DND-41 (cell line): ENCODE measurements at regions not wholly inside any gene's neighbourhood (a gene's known extent, or its start where the extent isn't known, plus 50 kb on each side); places are given as distances from the start of the nearest gene placed in this dataset.
"Not testable (repeated sequence)": the region's sequence is repeated elsewhere in the genome, so short reads cannot be mapped to it uniquely, and the experiment has no call there.

Experiments used
- ATAC-seq: fragments of 200-7000 bp; cut with Tn5 transposase; 3 replicates; pipeline ENCODE4 v1.9.1; 2021; ENCODE audit warnings: low read depth; ENCODE audit not compliant: insufficient read depth
- DNase-seq: peaks from one replicate; pipeline ENCODE4 v3.0.0-alpha.2; 2020
- H2AFZ ChIP-seq: 2 replicates; pipeline ENCODE4 v1.6.0; 2012; ENCODE audit warnings: low read depth, low read length
- H3K27ac ChIP-seq: 2 replicates; pipeline ENCODE4 v1.5.1; 2012; ENCODE audit warnings: low read length, inconsistent platforms
- H3K27me3 ChIP-seq: fragments of 200-600 bp; sonication (generic); 2 replicates; pipeline ENCODE4 v1.6.0; 2012; ENCODE audit warnings: low read length, mild to moderate bottlenecking, inconsistent platforms; ENCODE audit not compliant: insufficient read depth, poor library complexity
- H3K36me3 ChIP-seq: 2 replicates; pipeline ENCODE4 v1.5.1; 2012; ENCODE audit warnings: low read length, inconsistent platforms; ENCODE audit not compliant: insufficient read depth
- H3K4me1 ChIP-seq: 2 replicates; pipeline ENCODE4 v1.5.1; 2012; ENCODE audit warnings: mild to moderate bottlenecking, low read length; ENCODE audit not compliant: insufficient read depth
- H3K4me2 ChIP-seq: 2 replicates; pipeline ENCODE4 v1.6.0; 2012; ENCODE audit warnings: mild to moderate bottlenecking, moderate library complexity, low read length, inconsistent platforms; ENCODE audit not compliant: insufficient read depth
- H3K4me3 ChIP-seq, 2 experiments: fragments of 200-600 bp in 1 of 2; shearing (Covaris generic) in 1 of 2; 2 replicates each; pipeline ENCODE4 v1.5.1; 2012 to 2016; ENCODE audit warnings: inconsistent platforms in 2 of 2, low read length in 2 of 2, mild to moderate bottlenecking in 2 of 2, low read depth in 1 of 2, moderate library complexity in 1 of 2
- H3K79me2 ChIP-seq: 2 replicates; pipeline ENCODE4 v1.6.0; 2012; ENCODE audit warnings: low read length, inconsistent platforms; ENCODE audit not compliant: insufficient read depth
- H3K9ac ChIP-seq: 2 replicates; pipeline ENCODE4 v1.6.0; 2012; ENCODE audit warnings: low read depth, mild to moderate bottlenecking, inconsistent platforms, low read length, moderate library complexity
- H3K9me3 ChIP-seq: 2 replicates; pipeline ENCODE4 v1.5.1; 2012; ENCODE audit warnings: low read length, moderate library complexity, mild to moderate bottlenecking, inconsistent platforms; ENCODE audit not compliant: insufficient read depth, severe bottlenecking
- H4K20me1 ChIP-seq: 2 replicates; pipeline ENCODE4 v1.6.0; 2012; ENCODE audit warnings: low read length; ENCODE audit not compliant: insufficient read depth
- EZH2 ChIP-seq: IDR thresholded peaks from 3 replicates; pipeline ENCODE4 v1.6.1; 2012; ENCODE audit warnings: borderline replicate concordance, low read depth, mild to moderate bottlenecking, moderate library complexity, low read length, inconsistent platforms; ENCODE audit not compliant: severe bottlenecking
- TF ChIP-seq, protein P1 (sequence below): IDR thresholded peaks from 2 replicates; pipeline ENCODE4 v1.5.1; 2012; ENCODE audit warnings: borderline replicate concordance, low read length, moderate library complexity, mild to moderate bottlenecking; ENCODE audit not compliant: poor library complexity, severe bottlenecking; ENCODE audit errors: extremely low read depth

DNA sequence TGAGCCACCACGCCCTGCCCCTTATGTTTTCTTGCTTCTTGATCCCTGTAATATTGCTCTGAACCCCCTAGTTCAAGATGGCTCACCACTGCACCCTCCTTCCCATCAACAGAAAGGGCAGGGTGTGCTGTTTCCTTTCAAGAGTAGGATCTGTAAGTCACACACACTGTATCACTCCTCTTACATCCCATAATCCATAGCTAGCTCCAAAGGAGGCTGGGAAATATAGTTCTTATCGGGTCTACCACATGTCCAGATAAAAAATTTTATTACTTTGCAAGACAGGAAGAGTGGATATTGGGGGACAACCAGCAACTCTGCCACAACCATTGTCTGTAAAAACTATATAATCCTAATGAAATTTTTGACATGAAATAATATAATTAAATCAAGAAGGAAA lies 79.6 kb downstream of the C9orf50 start:
- Histone ChIP-seq H2AFZ (no peak overlapping the region), H3K36me3 (no peaks in the 10 kb centered on the region), H3K27me3 (no peaks in the 10 kb centered on the region), H3K4me1 (no peaks in the 10 kb centered on the region), H3K4me3 (no peak overlapping the region), H3K9me3 (no peaks in the 10 kb centered on the region), H3K79me2 (no peaks in the 10 kb centered on the region), H3K4me2 (no peak overlapping the region), H3K9ac (no peak overlapping the region), H3K27ac (no peak overlapping the region), H4K20me1 (no peaks in the 10 kb centered on the region)
- DNase-seq (no peak), ATAC-seq (no peak)
- TF ChIP-seq EZH2: no peak
- TF ChIP-seq, protein P1, sequence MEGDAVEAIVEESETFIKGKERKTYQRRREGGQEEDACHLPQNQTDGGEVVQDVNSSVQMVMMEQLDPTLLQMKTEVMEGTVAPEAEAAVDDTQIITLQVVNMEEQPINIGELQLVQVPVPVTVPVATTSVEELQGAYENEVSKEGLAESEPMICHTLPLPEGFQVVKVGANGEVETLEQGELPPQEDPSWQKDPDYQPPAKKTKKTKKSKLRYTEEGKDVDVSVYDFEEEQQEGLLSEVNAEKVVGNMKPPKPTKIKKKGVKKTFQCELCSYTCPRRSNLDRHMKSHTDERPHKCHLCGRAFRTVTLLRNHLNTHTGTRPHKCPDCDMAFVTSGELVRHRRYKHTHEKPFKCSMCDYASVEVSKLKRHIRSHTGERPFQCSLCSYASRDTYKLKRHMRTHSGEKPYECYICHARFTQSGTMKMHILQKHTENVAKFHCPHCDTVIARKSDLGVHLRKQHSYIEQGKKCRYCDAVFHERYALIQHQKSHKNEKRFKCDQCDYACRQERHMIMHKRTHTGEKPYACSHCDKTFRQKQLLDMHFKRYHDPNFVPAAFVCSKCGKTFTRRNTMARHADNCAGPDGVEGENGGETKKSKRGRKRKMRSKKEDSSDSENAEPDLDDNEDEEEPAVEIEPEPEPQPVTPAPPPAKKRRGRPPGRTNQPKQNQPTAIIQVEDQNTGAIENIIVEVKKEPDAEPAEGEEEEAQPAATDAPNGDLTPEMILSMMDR: no peak

- ATAC-seq (no peak), DNase-seq (no peak)
- Histone ChIP-seq H3K9me3 (no peaks in the 10 kb centered on the region), H4K20me1 (no peaks in the 10 kb centered on the region), H2AFZ (no peak overlapping the region), H3K27ac (no peak overlapping the region), H3K9ac (no peak overlapping the region), H3K27me3 (no peaks in the 10 kb centered on the region), H3K4me3 (no peak overlapping the region), H3K36me3 (no peaks in the 10 kb centered on the region), H3K4me1 (no peaks in the 10 kb centered on the region), H3K79me2 (no peaks in the 10 kb centered on the region), H3K4me2 (no peak overlapping the region)
- TF ChIP-seq, protein P1: no peak
- no peak for TF ChIP-seq EZH2
These were observed 81.5 kb downstream of the C9orf50 start for GRCh38 chr9:129539446-129539845.

GRCh38 chr9:129531860-129532402 lies 89.0 kb downstream of the C9orf50 start:
- not testable (repeated sequence) for H3K9me3 ChIP-seq, H3K9ac ChIP-seq, H3K4me3 ChIP-seq, DNase-seq, H3K27me3 ChIP-seq, H4K20me1 ChIP-seq, H3K36me3 ChIP-seq, H2AFZ ChIP-seq, H3K4me1 ChIP-seq, H3K27ac ChIP-seq, H3K4me2 ChIP-seq, ATAC-seq, H3K79me2 ChIP-seq

DNA sequence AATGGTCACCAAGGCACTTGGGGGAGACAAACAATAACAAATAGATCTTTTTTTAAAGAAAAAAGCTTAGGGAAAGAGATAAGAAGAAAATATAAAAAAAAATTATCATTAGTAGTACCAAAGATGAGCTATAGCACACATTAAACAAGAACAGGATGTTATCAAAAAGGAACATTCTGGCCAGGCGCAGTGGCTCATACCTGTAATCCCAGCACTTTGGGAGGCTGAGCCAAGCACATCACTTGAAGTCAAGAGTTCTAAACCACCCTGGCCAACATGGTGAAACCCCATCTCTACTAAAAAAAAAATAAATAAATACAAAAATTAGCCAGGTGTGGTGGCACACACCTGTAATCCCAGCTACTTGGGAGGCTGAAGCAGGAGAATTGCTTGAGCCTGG lies 92.9 kb downstream of the C9orf50 start:
- ATAC-seq, DNase-seq, H3K9me3 ChIP-seq: not testable (repeated sequence)

More for the DNA sequence above, 92.9 kb downstream of the C9orf50 start:
- H3K4me1 ChIP-seq, H3K79me2 ChIP-seq, H3K4me2 ChIP-seq, H3K9ac ChIP-seq, H4K20me1 ChIP-seq, H2AFZ ChIP-seq, H3K4me3 ChIP-seq, H3K27ac ChIP-seq, H3K36me3 ChIP-seq, H3K27me3 ChIP-seq: not testable (repeated sequence)
